HCT116 (cell line): ENCODE measurements at regions not wholly inside any gene's neighbourhood (a gene's known extent, or its start where the extent isn't known, plus 50 kb on each side); places are given as distances from the start of the nearest gene placed in this dataset.

ENCODE experiments used
- CEBPB ChIP-seq: IDR thresholded peaks from 2 replicates; pipeline ENCODE4 v1.6.1; 2012; ENCODE audit warnings: low read depth
- EZH2phosphoT487 ChIP-seq: fragments of 200-600 bp; IDR thresholded peaks from 2 replicates; pipeline ENCODE4 v1.6.1; 2018; ENCODE audit warnings: antibody characterized with exemption, borderline replicate concordance
- JUND ChIP-seq: IDR thresholded peaks from 2 replicates; pipeline ENCODE4 v1.6.1; 2012
- POLR2A ChIP-seq: IDR thresholded peaks from 2 replicates; pipeline ENCODE4 v1.7.0; 2011; ENCODE audit warnings: borderline replicate concordance; ENCODE audit not compliant: insufficient read depth, insufficient read length; ENCODE audit errors: extremely low read depth
- TCF7L2 ChIP-seq: IDR thresholded peaks from 2 replicates; pipeline ENCODE4 v1.7.0; 2011; ENCODE audit warnings: borderline replicate concordance, inconsistent platforms; ENCODE audit not compliant: insufficient read depth, insufficient read length; ENCODE audit errors: extremely low read depth
- YY1 ChIP-seq: IDR thresholded peaks from 2 replicates; pipeline ENCODE4 v1.6.1; 2011; ENCODE audit warnings: low read length, low read depth, moderate library complexity, mild to moderate bottlenecking; ENCODE audit not compliant: insufficient replicate concordance; ENCODE audit errors: extremely low read depth
- ZBTB33 ChIP-seq: IDR thresholded peaks from 2 replicates; pipeline ENCODE4 v1.6.1; 2011; ENCODE audit warnings: mild to moderate bottlenecking, low read length, moderate library complexity; ENCODE audit not compliant: insufficient replicate concordance; ENCODE audit errors: extremely low read depth
- ZFX ChIP-seq: fragments of 450-650 bp; IDR thresholded peaks from 2 replicates; pipeline ENCODE4 v1.6.1; 2017
- TF ChIP-seq, protein P1 (sequence below), 3 experiments: fragments of 200-600 bp in 1 of 3; sonication (generic) in 1 of 3; IDR thresholded peaks in 2 of 3; conservative IDR thresholded peaks in 1 of 3; 2 replicates each; pipeline ENCODE4 v1.5.1; 2012 to 2017; ENCODE audit warnings: low read depth in 2 of 3, low read length in 2 of 3, antibody characterized with exemption in 1 of 3, borderline replicate concordance in 1 of 3, control low read depth in 1 of 3, mild to moderate bottlenecking in 1 of 3, mixed read lengths in 1 of 3, mixed run types in 1 of 3, moderate library complexity in 1 of 3; ENCODE audit not compliant: insufficient read depth in 1 of 3

DNA sequence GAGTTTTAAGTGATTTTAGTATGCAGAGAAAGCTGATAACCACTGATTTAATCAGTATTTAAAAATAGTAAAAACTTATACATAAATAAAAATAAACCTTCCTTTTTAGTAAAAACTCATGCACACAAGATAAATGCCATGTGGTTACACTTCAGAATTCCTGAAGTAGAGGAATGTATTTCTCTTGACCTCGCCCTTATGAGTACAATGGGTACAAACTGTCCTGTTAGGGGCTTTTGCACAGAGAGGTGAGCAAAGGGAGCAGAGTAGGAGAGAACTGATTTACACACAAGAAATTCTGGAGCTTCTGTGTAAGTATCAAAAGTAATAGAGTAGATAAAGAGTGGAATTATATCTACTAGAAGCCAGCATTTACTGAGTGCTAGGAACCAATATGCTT is 279.6 kb downstream of the PPP1R3A start:
- no peak for TF ChIP-seq POLR2A
- TF ChIP-seq, protein P1, sequence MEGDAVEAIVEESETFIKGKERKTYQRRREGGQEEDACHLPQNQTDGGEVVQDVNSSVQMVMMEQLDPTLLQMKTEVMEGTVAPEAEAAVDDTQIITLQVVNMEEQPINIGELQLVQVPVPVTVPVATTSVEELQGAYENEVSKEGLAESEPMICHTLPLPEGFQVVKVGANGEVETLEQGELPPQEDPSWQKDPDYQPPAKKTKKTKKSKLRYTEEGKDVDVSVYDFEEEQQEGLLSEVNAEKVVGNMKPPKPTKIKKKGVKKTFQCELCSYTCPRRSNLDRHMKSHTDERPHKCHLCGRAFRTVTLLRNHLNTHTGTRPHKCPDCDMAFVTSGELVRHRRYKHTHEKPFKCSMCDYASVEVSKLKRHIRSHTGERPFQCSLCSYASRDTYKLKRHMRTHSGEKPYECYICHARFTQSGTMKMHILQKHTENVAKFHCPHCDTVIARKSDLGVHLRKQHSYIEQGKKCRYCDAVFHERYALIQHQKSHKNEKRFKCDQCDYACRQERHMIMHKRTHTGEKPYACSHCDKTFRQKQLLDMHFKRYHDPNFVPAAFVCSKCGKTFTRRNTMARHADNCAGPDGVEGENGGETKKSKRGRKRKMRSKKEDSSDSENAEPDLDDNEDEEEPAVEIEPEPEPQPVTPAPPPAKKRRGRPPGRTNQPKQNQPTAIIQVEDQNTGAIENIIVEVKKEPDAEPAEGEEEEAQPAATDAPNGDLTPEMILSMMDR (IDR thresholded peaks at IDR 0.05 in 2 of 3, conservative IDR thresholded peaks at IDR 0.05 in 1 of 3; ENCODE audit: borderline replicate concordance in 1 of 3, insufficient read depth in 1 of 3, low read depth in 2 of 3, low read length in 2 of 3) = no peak
- no peak for TF ChIP-seq ZFX
- no peak for TF ChIP-seq JUND
- no peak for TF ChIP-seq TCF7L2
- no peak for TF ChIP-seq CEBPB
- TF ChIP-seq YY1 = no peak
- no peak for TF ChIP-seq EZH2phosphoT487
- TF ChIP-seq ZBTB33 = no peak
